K562 (cell line): ENCODE measurements at regions not wholly inside any gene's neighbourhood (a gene's known extent, or its start where the extent isn't known, plus 50 kb on each side); places are given as distances from the start of the nearest gene placed in this dataset.

Experiments used
- ATAC-seq: fragments of 200-7000 bp; cut with Tn5 transposase; 3 replicates; pipeline ENCODE4 v1.9.1; 2020; ENCODE audit warnings: moderate library complexity
- BruUV-seq: library from RNA; stranded (reverse); fragments of 400-500 nt; replicated peaks from 2 replicates; lab custom pipeline; 2021; lab: Mats Ljungman, UMichigan
- CTCF ChIA-PET: fragments of 300-600 bp; formaldehyde crosslinking; extraction: SDS; loops from one replicate; lab custom pipeline; 2021; ENCODE audit warnings: low intra/inter-chr PET ratio; lab: Yijun Ruan, JAX
- POLR2A ChIA-PET: fragments of 300-600, 350-650 bp; sonication (Branson Sonifier 250); formaldehyde crosslinking; extraction: SDS; loops from one replicate; lab custom pipeline; 2021; ENCODE audit warnings: antibody characterized with exemption, inconsistent platforms; lab: Yijun Ruan, JAX
- DNase-seq, 4 experiments: peaks; one replicate each; pipeline versions ENCODE4 v3.0.0 to v3.0.0-alpha.2; 2011 to 2018; ENCODE audit warnings: low spot score in 3 of 4, mixed read lengths in 3 of 4; ENCODE audit errors: extremely low read depth in 1 of 4
- FAIRE-seq: peaks from 2 replicates; lab custom pipeline; 2011; peaks lifted over from hg19 to GRCh38; lab: Jason Lieb, UNC
- H2AFZ ChIP-seq: 2 replicates; pipeline ENCODE4 v1.6.0; 2011; ENCODE audit warnings: low read depth, low read length, control low read depth, inconsistent platforms
- H3K27ac ChIP-seq: fragments of 200-600 bp; 3 replicates; pipeline ENCODE4 v1.8.0; 2011; ENCODE audit warnings: low read depth, mild to moderate bottlenecking, control low read depth, inconsistent platforms, low read length, moderate library complexity, mixed read lengths; ENCODE audit errors: extremely low read depth
- H3K27me3 ChIP-seq, 2 experiments: fragments of 300-600 bp in 1 of 2; 2 replicates in 1 of 2; 3 replicates in 1 of 2; pipeline versions ENCODE4 v1.6.0 to v1.8.0; 2011; ENCODE audit warnings: inconsistent platforms in 2 of 2, low read length in 2 of 2, mild to moderate bottlenecking in 1 of 2, mixed read lengths in 1 of 2, moderate library complexity in 1 of 2; ENCODE audit not compliant: control insufficient read depth in 2 of 2, insufficient read depth in 2 of 2
- H3K36me3 ChIP-seq: fragments of 300-600 bp; 3 replicates; pipeline ENCODE4 v1.8.0; 2011; ENCODE audit warnings: mild to moderate bottlenecking, low read length, inconsistent platforms; ENCODE audit not compliant: control insufficient read depth, insufficient read depth
- H3K4me1 ChIP-seq, 2 experiments: fragments of 200-600 bp in 1 of 2; replicated peaks in 1 of 2; 2 replicates in 1 of 2; 3 replicates in 1 of 2; pipeline versions ENCODE4 v1.5.1 to v1.8.0; 2011; ENCODE audit warnings: inconsistent platforms in 2 of 2, low read length in 2 of 2, mild to moderate bottlenecking in 1 of 2, mixed read lengths in 1 of 2, moderate library complexity in 1 of 2; ENCODE audit not compliant: control insufficient read depth in 2 of 2, insufficient read depth in 2 of 2
- H3K4me2 ChIP-seq: 2 replicates; pipeline ENCODE4 v1.6.1; 2011; ENCODE audit warnings: low read length, control low read depth, inconsistent platforms, mixed read lengths; ENCODE audit not compliant: insufficient read depth
- H3K4me3 ChIP-seq: fragments of 200-600 bp; sonication (generic), shearing (Covaris generic); 2 replicates; pipeline ENCODE4 v1.5.1; 2016; ENCODE audit warnings: control low read depth, inconsistent platforms
- H3K79me2 ChIP-seq: fragments of 200-600 bp; 3 replicates; pipeline ENCODE4 v1.8.0; 2011; ENCODE audit warnings: low read length, inconsistent platforms; ENCODE audit not compliant: control insufficient read depth, insufficient read depth
- H3K9ac ChIP-seq, 2 experiments: 2 replicates each; pipeline versions ENCODE4 v1.6.0 to v1.6.1; 2011; ENCODE audit warnings: low read depth in 2 of 2, low read length in 2 of 2, control low read depth in 1 of 2, inconsistent platforms in 1 of 2, mild to moderate bottlenecking in 1 of 2, mixed read lengths in 1 of 2; ENCODE audit not compliant: insufficient read depth in 1 of 2
- H3K9me1 ChIP-seq: one replicate; pipeline ENCODE4 v1.6.0; 2011; ENCODE audit warnings: inconsistent platforms, mild to moderate bottlenecking, low read length, moderate library complexity; ENCODE audit not compliant: control insufficient read depth, insufficient read depth
- H3K9me3 ChIP-seq: replicated peaks from 2 replicates; pipeline ENCODE4 v1.5.1; 2011; ENCODE audit warnings: low read depth, low read length, inconsistent platforms; ENCODE audit not compliant: control insufficient read depth, insufficient read depth
- H4K20me1 ChIP-seq: replicated peaks from 2 replicates; pipeline ENCODE4 v1.6.1; 2011; ENCODE audit warnings: low read length, inconsistent platforms, mixed read lengths; ENCODE audit not compliant: control insufficient read depth, insufficient read depth
- CBX8 ChIP-seq: fragments of 200-600 bp; sonication (generic); IDR thresholded peaks from 2 replicates; pipeline ENCODE4 v1.6.1; 2012; ENCODE audit warnings: borderline replicate concordance, mixed run types, low read depth, mild to moderate bottlenecking, moderate library complexity, mixed read lengths, low read length, control low read depth, inconsistent platforms; ENCODE audit not compliant: poor library complexity, severe bottlenecking; ENCODE audit errors: extremely low read depth
- DACH1 ChIP-seq: fragments of 450-650 bp; IDR thresholded peaks from 2 replicates; pipeline ENCODE4 v1.6.1; 2018; ENCODE audit not compliant: partially characterized antibody
- DDX20 ChIP-seq: fragments of 450-650 bp; IDR thresholded peaks from 2 replicates; pipeline ENCODE4 v1.6.1; 2016; ENCODE audit warnings: missing genetic modification characterization, low read depth, mild to moderate bottlenecking, missing compliant biosample characterization, moderate library complexity
- E2F8 ChIP-seq: fragments of 450-650 bp; IDR thresholded peaks from 2 replicates; pipeline ENCODE4 v1.7.1; 2018; ENCODE audit warnings: mild to moderate bottlenecking, low read depth; ENCODE audit not compliant: partially characterized antibody
- IFI16 ChIP-seq: fragments of 250-450 bp; sonication (Bioruptor Pico); IDR thresholded peaks from 2 replicates; pipeline ENCODE4 v2.1.2; 2022; ENCODE audit warnings: mild to moderate bottlenecking, inconsistent platforms
- KDM1A ChIP-seq, 2 experiments: fragments of 450-650 bp; IDR thresholded peaks; 2 replicates each; pipeline ENCODE4 v1.6.1; 2016; ENCODE audit warnings: mild to moderate bottlenecking in 2 of 2
- MCM5 ChIP-seq: fragments of 450-650 bp; IDR thresholded peaks from 2 replicates; pipeline ENCODE4 v1.6.1; 2016; ENCODE audit warnings: low read depth
- MNT ChIP-seq, 2 experiments: fragments of 450-650 bp; conservative IDR thresholded peaks; 2 replicates each; pipeline ENCODE4 v1.6.1; 2017; ENCODE audit warnings: mild to moderate bottlenecking in 2 of 2, moderate library complexity in 2 of 2
- RFX5 ChIP-seq: IDR thresholded peaks from 2 replicates; pipeline ENCODE4 v1.6.1; 2011; ENCODE audit warnings: low read depth, mild to moderate bottlenecking, improper control_type of control experiment, low read length
- STAT5A ChIP-seq: IDR thresholded peaks from 2 replicates; pipeline ENCODE4 v1.6.1; 2012; ENCODE audit warnings: low read length, inconsistent platforms, borderline replicate concordance
- TAF9B ChIP-seq: fragments of 450-650 bp; IDR thresholded peaks from 2 replicates; pipeline ENCODE4 v1.6.1; 2018; ENCODE audit warnings: mild to moderate bottlenecking; ENCODE audit not compliant: partially characterized antibody
- TCF15 ChIP-seq: fragments of 250-450 bp; sonication (Bioruptor Pico); IDR thresholded peaks from 2 replicates; pipeline ENCODE4 v1.8.0; 2022; ENCODE audit warnings: moderate library complexity, mild to moderate bottlenecking, inconsistent platforms
- TEAD4 ChIP-seq, 2 experiments: sonication (generic) in 1 of 2; formaldehyde crosslinking in 1 of 2; IDR thresholded peaks; 2 replicates each; pipeline versions ENCODE4 v1.6.1 to v1.8.0; 2012 to 2022; ENCODE audit warnings: borderline replicate concordance in 1 of 2, inconsistent platforms in 1 of 2, low read length in 1 of 2, mild to moderate bottlenecking in 1 of 2, missing genetic modification reagents in 1 of 2
- THAP7 ChIP-seq: fragments of 250-450 bp; sonication (Bioruptor Pico); IDR thresholded peaks from 2 replicates; pipeline ENCODE4 v1.5.0; 2021
- ZNF324 ChIP-seq: fragments of 250-450 bp; sonication (Bioruptor Pico); IDR thresholded peaks from 2 replicates; pipeline ENCODE4 v1.4.0; 2020; ENCODE audit warnings: mild to moderate bottlenecking
- ZNF707 ChIP-seq: fragments of 250-450 bp; sonication (Bioruptor Pico); conservative IDR thresholded peaks from 2 replicates; pipeline ENCODE4 v1.8.0; 2022; ENCODE audit warnings: inconsistent platforms, mild to moderate bottlenecking, moderate library complexity
- ZNF76 ChIP-seq: fragments of 250-450 bp; sonication (Bioruptor Pico); IDR thresholded peaks from 2 replicates; pipeline ENCODE4 v1.4.0; 2020; ENCODE audit warnings: mild to moderate bottlenecking, moderate library complexity, borderline replicate concordance
- WGBS: fragments of 100-300 bp; shearing (Covaris generic); methylation state at CpG from one replicate; pipeline ENCODE4 v1.1.6; 2016; ENCODE audit warnings: low coverage, mixed read lengths; ENCODE audit not compliant: insufficient coverage; ENCODE audit errors: missing lambda C conversion rate; 5-methylcytosine and 5-hydroxymethylcytosine counted together
- in situ Hi-C: fragments of 300-500 bp; cut with MboI; formaldehyde crosslinking; loops from 4 replicates; pipeline ENCODE4 v1.15.0; 2018; ENCODE audit warnings: inconsistent platforms, mixed read lengths
- intact Hi-C: fragments of 100-400 bp; cut with micrococcal nuclease; formaldehyde crosslinking; loops from 2 replicates; pipeline ENCODE4 v1.14.2; 2022

- Histone ChIP-seq H3K9ac (no peak overlapping the region), H3K27me3 (no peaks in the 10 kb centered on the region)
- TF ChIP-seq ZNF324 (CRISPR knock-in tag) (no peak), STAT5A (no peak), RFX5 (no peak), KDM1A (IDR thresholded peaks at IDR 0.05) (no peak), THAP7 (no peak), TEAD4 (IDR thresholded peaks at IDR 0.05; ENCODE audit: low read length) (no peak), TEAD4 (CRISPR knock-in tag; IDR thresholded peaks at IDR 0.05; ENCODE audit: borderline replicate concordance) (no peak), ZNF707 (CRISPR knock-in tag) (no peak), E2F8 (no peak), DACH1 (no peak), CBX8 (no peak), MCM5 (no peak), MNT (conservative IDR thresholded peaks at IDR 0.05) (no peak), IFI16 (CRISPR knock-in tag) (no peak), TCF15 (CRISPR knock-in tag) (no peak), ZNF76 (no peak), TAF9B (no peak), DDX20 (tag) (no peak)
- TF ChIP-seq, all 486 proteins: peak for 0
- no peak for ATAC-seq
- Histone ChIP-seq H3K4me2 (no peak overlapping the region), H2AFZ (no peak overlapping the region), H3K4me1 (no peaks in the 10 kb centered on the region), H3K9me1 (no peaks in the 10 kb centered on the region), H3K79me2 (no peaks in the 10 kb centered on the region), H3K27ac (no peak overlapping the region), H3K4me3 (no peak overlapping the region), H3K36me3 (no peaks in the 10 kb centered on the region), H3K9me3 (no peaks in the 10 kb centered on the region), H4K20me1 (no peaks in the 10 kb centered on the region)
- BruUV-seq: no TSS peak
- CTCF ChIA-PET: no interaction called here
- DNase-seq: no peak
- in situ Hi-C loops (no loop called here), intact Hi-C loops (no loop called here)
- FAIRE-seq: no peak
- whole genome bisulfite sequencing: 0% methylated on average over 5 of the region's 5 CpGs
- POLR2A ChIA-PET: no interaction called here
Measured at GRCh38 chr2:5897249-5897648, 205.1 kb downstream of the SOX11 start.
